Kidney (tissue), 13 donors: ENCODE measurements at regions not wholly inside any gene's neighbourhood (a gene's known extent, or its start where the extent isn't known, plus 50 kb on each side); places are given as distances from the start of the nearest gene placed in this dataset.

Experiments used
- DNase-seq, 5 donors: peaks; one replicate each; pipeline ENCODE4 v3.0.0-alpha.2; 2013 to 2020
- FAIRE-seq: peaks from 2 replicates; lab custom pipeline; 2012; peaks lifted over from hg19 to GRCh38; lab: Jason Lieb, UNC
- H3K27ac ChIP-seq, 2 donors: one replicate each; pipeline ENCODE4 v1.7.0; 2013; ENCODE audit warnings: low read depth in 2 of 2, low read length in 2 of 2, inconsistent platforms in 1 of 2
- H3K27me3 ChIP-seq: one replicate; pipeline ENCODE4 v1.7.1; 2013; ENCODE audit warnings: low read length, inconsistent platforms; ENCODE audit not compliant: control insufficient read depth, insufficient read depth
- H3K36me3 ChIP-seq, 3 donors: one replicate each; pipeline versions ENCODE4 v1.7.0 to v1.7.1; 2013; ENCODE audit warnings: low read length in 3 of 3, control low read depth in 1 of 3, inconsistent platforms in 1 of 3; ENCODE audit not compliant: insufficient read depth in 3 of 3, control insufficient read depth in 2 of 3
- H3K4me1 ChIP-seq, 3 donors: one replicate each; pipeline versions ENCODE4 v1.7.0 to v1.7.1; 2013; ENCODE audit warnings: low read length in 3 of 3, inconsistent platforms in 1 of 3, low read depth in 1 of 3; ENCODE audit not compliant: control insufficient read depth in 2 of 3, insufficient read depth in 2 of 3
- H3K4me3 ChIP-seq, 3 donors: one replicate each; pipeline versions ENCODE4 v1.7.0 to v1.8.1; 2013; ENCODE audit warnings: low read length in 3 of 3, control low read depth in 1 of 3, inconsistent platforms in 1 of 3
- H3K9ac ChIP-seq, 3 donors: one replicate each; pipeline versions ENCODE4 v1.7.0 to v1.7.1; 2013; ENCODE audit warnings: low read length in 3 of 3, control low read depth in 1 of 3, inconsistent platforms in 1 of 3
- H3K9me3 ChIP-seq, 3 donors: one replicate each; pipeline versions ENCODE4 v1.7.0 to v1.7.1; 2013; ENCODE audit warnings: low read length in 3 of 3, control low read depth in 1 of 3, inconsistent platforms in 1 of 3; ENCODE audit not compliant: control insufficient read depth in 2 of 3, insufficient read depth in 1 of 3
- CTCF ChIP-seq: IDR thresholded peaks from 3 replicates; pipeline ENCODE4 v1.5.1; 2012; ENCODE audit warnings: mild to moderate bottlenecking, moderate library complexity, borderline replicate concordance; ENCODE audit not compliant: insufficient read depth; ENCODE audit errors: extremely low read depth
- intact Hi-C: fragments of 100-400 bp; cut with DNase I; formaldehyde crosslinking; loops from one replicate; pipeline ENCODE4 v1.11.1; 2022
- donor health status: control.
- donor health status: control.
- donor health status: control.
- donor health status: control.
- donor health status: control.
- donor health status: DM: yes; HTN: yes; CAD: no.
- donor health status: Normal renal cell carcinoma (clear cell type).

- intact Hi-C loops = no loop called here
- FAIRE-seq = no peak
Measured at GRCh38 chr3:164521139-164521538, 557.2 kb downstream of the SI start.

GRCh38 chr3:164515256-164515655 is 563.0 kb downstream of the SI start:
- Histone ChIP-seq H3K4me3 (no peak overlapping the region), H3K27me3 (no peaks in the 10 kb centered on the region), H3K9me3 (peaks cover 0 to 4% (median 2%) of the 10 kb centered on the region in 3 donors), H3K36me3 (no peaks in the 10 kb centered on the region), H3K4me1 (no peaks in the 10 kb centered on the region), H3K9ac (no peak overlapping the region), H3K27ac (no peak overlapping the region)
- intact Hi-C loops = no loop called here
- FAIRE-seq (no peak), DNase-seq (peak in 1 of 5 donors; percentile 41)
- no peak for TF ChIP-seq CTCF

More at GRCh38 chr3:164521139-164521538, 557.2 kb downstream of the SI start:
- Histone ChIP-seq H3K9me3 (peaks cover 0 to 6% (median 2%) of the 10 kb centered on the region in 3 donors), H3K9ac (no peak overlapping the region), H3K4me3 (no peak overlapping the region), H3K27ac (no peak overlapping the region), H3K36me3 (no peaks in the 10 kb centered on the region), H3K4me1 (no peaks in the 10 kb centered on the region), H3K27me3 (no peaks in the 10 kb centered on the region)
- no peak for DNase-seq
- no peak for TF ChIP-seq CTCF

GRCh38 chr3:164514576-164514975 is 563.7 kb downstream of the SI start:
- no peak overlapping the region for H3K4me3 ChIP-seq
- intact Hi-C loops = no loop called here
- H3K4me1 ChIP-seq = no peaks in the 10 kb centered on the region
- H3K27ac ChIP-seq = no peak overlapping the region
- TF ChIP-seq CTCF = no peak
- H3K27me3 ChIP-seq = no peaks in the 10 kb centered on the region
- no peak for FAIRE-seq
- no peak overlapping the region for H3K9ac ChIP-seq
- DNase-seq = peak in 1 of 5 donors; percentile 31
- peaks cover 0 to 2% (median 0%) of the 10 kb centered on the region in 3 donors for H3K9me3 ChIP-seq
- no peaks in the 10 kb centered on the region for H3K36me3 ChIP-seq

GRCh38 chr3:164507886-164508285 is 570.4 kb downstream of the SI start:
- H3K9ac ChIP-seq = no peak overlapping the region
- FAIRE-seq (no peak), DNase-seq (no peak)
- H3K9me3 ChIP-seq = no peaks in the 10 kb centered on the region
- no peaks in the 10 kb centered on the region for H3K4me1 ChIP-seq
- no peaks in the 10 kb centered on the region for H3K27me3 ChIP-seq
- intact Hi-C loops = no loop called here
- H3K27ac ChIP-seq = no peak overlapping the region
- H3K4me3 ChIP-seq = no peak overlapping the region
- TF ChIP-seq CTCF = no peak
- H3K36me3 ChIP-seq = no peaks in the 10 kb centered on the region
